ENCODE measurements at regions not wholly inside any gene's neighbourhood (a gene's known extent, or its start where the extent isn't known, plus 50 kb on each side); places are given as distances from the start of the nearest gene placed in this dataset.

DNA sequence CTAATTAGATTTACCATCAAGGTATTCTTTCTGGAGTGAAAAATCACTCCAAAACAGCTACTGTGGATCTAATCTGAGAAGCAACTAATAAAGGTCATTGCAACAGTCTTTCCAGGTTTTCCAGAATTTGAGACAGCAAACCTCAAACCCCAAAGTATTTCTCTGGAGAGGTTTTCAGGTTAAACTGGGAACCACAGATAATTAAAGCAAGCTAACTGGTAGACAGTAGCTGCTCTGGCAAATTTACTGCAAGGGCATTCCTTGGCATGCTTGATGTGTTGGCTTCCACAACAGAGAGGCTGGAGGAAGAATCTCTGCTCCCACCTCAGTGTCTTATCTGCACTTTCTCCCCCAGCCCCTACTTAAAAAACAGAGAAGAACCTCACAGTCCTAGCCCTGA lies 140.0 kb upstream of the NRBF2 start:
- TF ChIP-seq RAD51 (IDR thresholded peaks at IDR 0.05), result no peak
- no peak for TF ChIP-seq CTCF (IDR thresholded peaks at IDR 0.05 in 2 of 3, conservative IDR thresholded peaks at IDR 0.05 in 1 of 3; ENCODE audit: control insufficient read depth in 2 of 3, extremely low read depth in 1 of 3, insufficient read depth in 1 of 3, low read depth in 3 of 3, low read length in 3 of 3)
- no peak for TF ChIP-seq NFYB (IDR thresholded peaks at IDR 0.05; ENCODE audit: insufficient read depth, low read depth, low read length)
- no peak for TF ChIP-seq ATF7 (IDR thresholded peaks at IDR 0.05; ENCODE audit: low read depth)
- TF ChIP-seq, protein P1, sequence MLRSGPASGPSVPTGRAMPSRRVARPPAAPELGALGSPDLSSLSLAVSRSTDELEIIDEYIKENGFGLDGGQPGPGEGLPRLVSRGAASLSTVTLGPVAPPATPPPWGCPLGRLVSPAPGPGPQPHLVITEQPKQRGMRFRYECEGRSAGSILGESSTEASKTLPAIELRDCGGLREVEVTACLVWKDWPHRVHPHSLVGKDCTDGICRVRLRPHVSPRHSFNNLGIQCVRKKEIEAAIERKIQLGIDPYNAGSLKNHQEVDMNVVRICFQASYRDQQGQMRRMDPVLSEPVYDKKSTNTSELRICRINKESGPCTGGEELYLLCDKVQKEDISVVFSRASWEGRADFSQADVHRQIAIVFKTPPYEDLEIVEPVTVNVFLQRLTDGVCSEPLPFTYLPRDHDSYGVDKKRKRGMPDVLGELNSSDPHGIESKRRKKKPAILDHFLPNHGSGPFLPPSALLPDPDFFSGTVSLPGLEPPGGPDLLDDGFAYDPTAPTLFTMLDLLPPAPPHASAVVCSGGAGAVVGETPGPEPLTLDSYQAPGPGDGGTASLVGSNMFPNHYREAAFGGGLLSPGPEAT (IDR thresholded peaks at IDR 0.05; ENCODE audit: low read depth), result no peak
- TF ChIP-seq CBX3 (IDR thresholded peaks at IDR 0.05; ENCODE audit: borderline replicate concordance, low read depth), result no peak
- no peak for TF ChIP-seq IKZF2 (IDR thresholded peaks at IDR 0.05)
- no peak for TF ChIP-seq ESRRA (IDR thresholded peaks at IDR 0.05; ENCODE audit: low read length)
- no peak for TF ChIP-seq SPI1 (IDR thresholded peaks at IDR 0.05; ENCODE audit: borderline replicate concordance, insufficient read depth, low read depth, low read length)
- TF ChIP-seq POLR2AphosphoS5 (IDR thresholded peaks at IDR 0.05; ENCODE audit: low read length), result no peak
- TF ChIP-seq YBX1 (IDR thresholded peaks at IDR 0.05), result no peak
- no peak for TF ChIP-seq ASH2L (IDR thresholded peaks at IDR 0.05; ENCODE audit: borderline replicate concordance, low read depth)
